Panc1 (cell line): ENCODE measurements at regions not wholly inside any gene's neighbourhood (a gene's known extent, or its start where the extent isn't known, plus 50 kb on each side); places are given as distances from the start of the nearest gene placed in this dataset.
"Not testable (repeated sequence)": the region's sequence is repeated elsewhere in the genome, so short reads cannot be mapped to it uniquely, and the experiment has no call there.

Experiments
- POLR2AphosphoS5 ChIP-seq: IDR thresholded peaks from 2 replicates; pipeline ENCODE4 v1.6.1; 2012; ENCODE audit warnings: mild to moderate bottlenecking, low read depth, low read length, moderate library complexity
- TF ChIP-seq, protein P1 (sequence below): fragments of 450-650 bp; IDR thresholded peaks from 2 replicates; pipeline ENCODE4 v1.5.1; 2017; ENCODE audit warnings: mild to moderate bottlenecking

GRCh38 chr2:110318898-110319297, 106.6 kb upstream of the MTLN start:
- TF ChIP-seq, protein P1, sequence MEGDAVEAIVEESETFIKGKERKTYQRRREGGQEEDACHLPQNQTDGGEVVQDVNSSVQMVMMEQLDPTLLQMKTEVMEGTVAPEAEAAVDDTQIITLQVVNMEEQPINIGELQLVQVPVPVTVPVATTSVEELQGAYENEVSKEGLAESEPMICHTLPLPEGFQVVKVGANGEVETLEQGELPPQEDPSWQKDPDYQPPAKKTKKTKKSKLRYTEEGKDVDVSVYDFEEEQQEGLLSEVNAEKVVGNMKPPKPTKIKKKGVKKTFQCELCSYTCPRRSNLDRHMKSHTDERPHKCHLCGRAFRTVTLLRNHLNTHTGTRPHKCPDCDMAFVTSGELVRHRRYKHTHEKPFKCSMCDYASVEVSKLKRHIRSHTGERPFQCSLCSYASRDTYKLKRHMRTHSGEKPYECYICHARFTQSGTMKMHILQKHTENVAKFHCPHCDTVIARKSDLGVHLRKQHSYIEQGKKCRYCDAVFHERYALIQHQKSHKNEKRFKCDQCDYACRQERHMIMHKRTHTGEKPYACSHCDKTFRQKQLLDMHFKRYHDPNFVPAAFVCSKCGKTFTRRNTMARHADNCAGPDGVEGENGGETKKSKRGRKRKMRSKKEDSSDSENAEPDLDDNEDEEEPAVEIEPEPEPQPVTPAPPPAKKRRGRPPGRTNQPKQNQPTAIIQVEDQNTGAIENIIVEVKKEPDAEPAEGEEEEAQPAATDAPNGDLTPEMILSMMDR: not testable (repeated sequence)
- TF ChIP-seq POLR2AphosphoS5: not testable (repeated sequence)
